ENCODE measurements at regions not wholly inside any gene's neighbourhood (a gene's known extent, or its start where the extent isn't known, plus 50 kb on each side); places are given as distances from the start of the nearest gene placed in this dataset.

DNA sequence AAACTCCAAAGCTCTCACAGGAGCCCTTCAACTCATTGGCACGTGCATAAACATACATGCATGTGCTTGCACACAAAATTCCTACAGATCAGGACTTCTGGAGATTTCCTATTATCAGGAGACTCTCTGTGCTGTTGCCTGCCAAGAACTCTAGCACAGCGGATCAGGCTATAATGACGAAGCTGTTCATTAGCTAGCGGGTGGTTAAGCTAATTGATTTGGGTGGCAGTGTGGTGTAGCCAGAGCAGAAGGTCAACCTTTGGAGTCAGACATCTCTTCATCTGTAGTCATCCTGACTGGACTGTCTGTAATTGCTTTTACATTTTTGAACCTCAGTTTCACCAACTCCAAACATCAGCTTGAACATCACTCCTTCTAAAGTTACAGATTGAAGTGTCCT, 69.0 kb downstream of the KIF2B start:
- DNase-seq (ENCODE audit: low spot score) (no peak), ATAC-seq (ENCODE audit: low FRiP score) (no peak)
- TF ChIP-seq CTCF (IDR thresholded peaks at IDR 0.05) = no peak

- no peak for TF ChIP-seq CTCF (IDR thresholded peaks at IDR 0.05)
- no peak for ATAC-seq (ENCODE audit: low FRiP score)
- no peak for DNase-seq (ENCODE audit: low spot score)
Observed at GRCh38 chr17:53892222-53892621, 69.5 kb downstream of the KIF2B start.

- TF ChIP-seq CTCF (IDR thresholded peaks at IDR 0.05) = no peak
- ATAC-seq (ENCODE audit: low FRiP score) (no peak), DNase-seq (ENCODE audit: low spot score) (no peak)
Observed at GRCh38 chr17:53894591-53894990, 71.9 kb downstream of the KIF2B start.

GRCh38 chr17:53896047-53896446, 73.3 kb downstream of the KIF2B start:
- TF ChIP-seq CTCF (IDR thresholded peaks at IDR 0.05) = no peak
- DNase-seq (ENCODE audit: low spot score) (no peak), ATAC-seq (ENCODE audit: low FRiP score) (no peak)

DNA sequence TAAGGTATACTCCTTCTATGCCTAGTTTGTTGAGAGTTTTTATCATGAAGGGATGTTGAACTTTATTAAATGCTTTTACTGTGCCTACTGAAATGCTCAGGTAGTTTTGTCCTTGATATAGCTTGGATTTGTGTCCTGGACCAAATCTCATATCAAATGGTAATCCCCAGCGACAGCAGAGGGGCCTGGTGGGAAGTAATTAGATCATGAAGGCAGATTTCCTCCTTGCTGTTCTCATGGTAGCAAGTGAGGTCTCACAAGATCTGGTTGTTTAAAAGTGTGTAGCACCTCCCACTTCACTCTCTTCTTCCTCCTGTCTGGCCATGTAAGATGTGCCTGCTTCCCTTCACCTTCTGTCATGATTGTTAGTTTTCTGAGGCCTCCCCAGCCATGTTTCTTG, 78.2 kb downstream of the KIF2B start:
- no peak for ATAC-seq (ENCODE audit: low FRiP score)
- TF ChIP-seq CTCF (IDR thresholded peaks at IDR 0.05) = no peak
- no peak for DNase-seq (ENCODE audit: low spot score)

GRCh38 chr17:53907435-53907834, 84.7 kb downstream of the KIF2B start:
- TF ChIP-seq CTCF (IDR thresholded peaks at IDR 0.05) = no peak
- ATAC-seq (ENCODE audit: low FRiP score) = no peak

DNA sequence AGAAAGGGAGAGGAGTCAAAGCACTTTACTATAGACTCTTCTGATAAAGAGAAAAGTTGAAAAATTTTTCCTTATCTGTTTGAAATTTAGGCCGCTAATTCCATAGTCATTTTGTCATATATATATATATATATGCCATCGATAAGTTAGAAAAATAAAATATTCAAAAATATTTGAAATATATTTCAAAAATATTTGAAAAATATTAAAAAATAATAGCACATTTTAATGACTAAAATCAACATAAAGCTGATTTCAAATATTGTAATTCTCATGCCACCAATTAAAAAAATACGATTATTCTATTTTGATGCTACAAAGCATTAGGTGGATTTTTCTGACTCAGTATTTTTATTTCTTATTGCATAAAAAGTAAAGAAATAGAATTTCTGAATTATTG, 87.1 kb downstream of the KIF2B start:
- ATAC-seq (ENCODE audit: low FRiP score) (no peak), DNase-seq (ENCODE audit: low spot score) (no peak)
- TF ChIP-seq CTCF (IDR thresholded peaks at IDR 0.05) = no peak

More at GRCh38 chr17:53907435-53907834, 84.7 kb downstream of the KIF2B start:
- no peak for DNase-seq (ENCODE audit: low spot score)

Data from omental fat pad (tissue), 3 donors.